Neural cell (in vitro differentiated cells): ENCODE measurements at regions not wholly inside any gene's neighbourhood (a gene's known extent, or its start where the extent isn't known, plus 50 kb on each side); places are given as distances from the start of the nearest gene placed in this dataset.
"Not testable (repeated sequence)": the region's sequence is repeated elsewhere in the genome, so short reads cannot be mapped to it uniquely, and the experiment has no call there.

ENCODE experiments used
- H2AFZ ChIP-seq: fragments of 200-600, 300-800 bp; sonication (generic), shearing (Covaris generic); 2 replicates; pipeline ENCODE4 v1.6.0; 2014; ENCODE audit warnings: low read depth, mild to moderate bottlenecking, antibody characterized with exemption, low read length, moderate library complexity
- H3F3A ChIP-seq: fragments of 200-600 bp; shearing (Covaris generic); 2 replicates; pipeline ENCODE4 v1.6.1; 2016; ENCODE audit warnings: mild to moderate bottlenecking, moderate library complexity, mixed read lengths, antibody characterized with exemption, low read length; ENCODE audit not compliant: insufficient read depth, poor library complexity, severe bottlenecking
- H3K27ac ChIP-seq: fragments of 200-600, 300-800 bp; sonication (generic), shearing (Covaris generic); 2 replicates; pipeline ENCODE4 v1.5.1; 2014; ENCODE audit warnings: mild to moderate bottlenecking, low read length, moderate library complexity
- H3K27me3 ChIP-seq: fragments of 300-800, 200-600 bp; sonication (generic), shearing (Covaris generic); 2 replicates; pipeline ENCODE4 v1.6.0; 2014; ENCODE audit warnings: mild to moderate bottlenecking, low read depth, low read length, moderate library complexity; ENCODE audit not compliant: insufficient read depth
- H3K36me3 ChIP-seq: fragments of 300-800, 200-600 bp; sonication (generic), shearing (Covaris generic); 2 replicates; pipeline ENCODE4 v1.5.1; 2014; ENCODE audit warnings: mild to moderate bottlenecking, antibody characterized with exemption, low read length, moderate library complexity; ENCODE audit not compliant: insufficient read depth
- H3K4me2 ChIP-seq: fragments of 300-800, 200-600 bp; sonication (generic), shearing (Covaris generic); 2 replicates; pipeline ENCODE4 v1.6.0; 2014; ENCODE audit warnings: mild to moderate bottlenecking, low read length
- H3K4me3 ChIP-seq: fragments of 300-800, 200-600 bp; sonication (generic), shearing (Covaris generic); 2 replicates; pipeline ENCODE4 v1.5.1; 2014; ENCODE audit warnings: mild to moderate bottlenecking, low read length, moderate library complexity
- H3K79me2 ChIP-seq: fragments of 200-600 bp; shearing (Covaris generic); replicated peaks from 2 replicates; pipeline ENCODE4 v1.6.0; 2014; ENCODE audit warnings: mild to moderate bottlenecking, low read length, moderate library complexity; ENCODE audit not compliant: insufficient read depth
- H3K9ac ChIP-seq: fragments of 300-800, 200-600 bp; sonication (generic), shearing (Covaris generic); 2 replicates; pipeline ENCODE4 v1.6.1; 2016; ENCODE audit warnings: mild to moderate bottlenecking, low read length, mixed read lengths
- H3K9me2 ChIP-seq: fragments of 200-600 bp; shearing (Covaris generic); 2 replicates; pipeline ENCODE4 v1.6.1; 2016; ENCODE audit warnings: mild to moderate bottlenecking, low read length, mixed read lengths; ENCODE audit not compliant: insufficient read depth
- H3K9me3 ChIP-seq: fragments of 200-600, 300-800 bp; sonication (generic), shearing (Covaris generic); 2 replicates; pipeline ENCODE4 v1.6.1; 2016; ENCODE audit warnings: mild to moderate bottlenecking, mixed run types, low read length, moderate library complexity, mixed read lengths
- H4K20me1 ChIP-seq: fragments of 200-600 bp; shearing (Covaris generic); 2 replicates; pipeline ENCODE4 v1.6.1; 2016; ENCODE audit warnings: mild to moderate bottlenecking, mixed run types; ENCODE audit not compliant: insufficient read depth
- CTCF ChIP-seq: fragments of 450-650 bp; IDR thresholded peaks from 2 replicates; pipeline ENCODE4 v1.5.1; 2014; ENCODE audit warnings: antibody characterized with exemption, mild to moderate bottlenecking, moderate library complexity; ENCODE audit not compliant: poor library complexity, severe bottlenecking
- EP300 ChIP-seq: fragments of 450-650 bp; conservative IDR thresholded peaks from 2 replicates; pipeline ENCODE4 v1.6.1; 2014; ENCODE audit warnings: antibody characterized with exemption, mild to moderate bottlenecking, moderate library complexity; ENCODE audit not compliant: poor library complexity, severe bottlenecking
- MXI1 ChIP-seq: fragments of 450-650 bp; conservative IDR thresholded peaks from 2 replicates; pipeline ENCODE4 v1.6.1; 2014; ENCODE audit warnings: antibody characterized with exemption, mild to moderate bottlenecking; ENCODE audit not compliant: poor library complexity, severe bottlenecking
- POLR2AphosphoS5 ChIP-seq: IDR thresholded peaks from 2 replicates; pipeline ENCODE4 v1.6.1; 2012
- REST ChIP-seq: IDR thresholded peaks from 2 replicates; pipeline ENCODE4 v1.6.1; 2012; ENCODE audit warnings: borderline replicate concordance
- SMC3 ChIP-seq: fragments of 450-650 bp; conservative IDR thresholded peaks from 2 replicates; pipeline ENCODE4 v1.6.1; 2014; ENCODE audit warnings: antibody characterized with exemption, mild to moderate bottlenecking, moderate library complexity; ENCODE audit not compliant: poor library complexity
- TAF1 ChIP-seq: IDR thresholded peaks from 2 replicates; pipeline ENCODE4 v1.6.1; 2012; ENCODE audit warnings: low read depth

GRCh38 chr15:95772982-95773381, 557.5 kb upstream of the NR2F2 start:
- H3K36me3 ChIP-seq: no peaks in the 10 kb centered on the region
- no peak overlapping the region for H3K4me2 ChIP-seq
- no peak overlapping the region for H2AFZ ChIP-seq
- no peaks in the 10 kb centered on the region for H4K20me1 ChIP-seq
- TF ChIP-seq EP300 (no peak), CTCF (no peak), MXI1 (no peak), POLR2AphosphoS5 (no peak), REST (no peak), TAF1 (no peak), SMC3 (no peak)
- no peaks in the 10 kb centered on the region for H3F3A ChIP-seq
- H3K79me2 ChIP-seq: no peaks in the 10 kb centered on the region
- no peaks in the 10 kb centered on the region for H3K9me2 ChIP-seq
- H3K27me3 ChIP-seq: no peaks in the 10 kb centered on the region
- no peak overlapping the region for H3K9ac ChIP-seq
- no peak overlapping the region for H3K27ac ChIP-seq
- H3K4me3 ChIP-seq: no peak overlapping the region
- H3K9me3 ChIP-seq: no peaks in the 10 kb centered on the region

- no peaks in the 10 kb centered on the region for H4K20me1 ChIP-seq
- H3K4me3 ChIP-seq: no peak overlapping the region
- no peak for TF ChIP-seq SMC3
- TF ChIP-seq MXI1: no peak
- H3K27me3 ChIP-seq: no peaks in the 10 kb centered on the region
- no peaks in the 10 kb centered on the region for H3K79me2 ChIP-seq
- no peaks in the 10 kb centered on the region for H3K9me2 ChIP-seq
- no peaks in the 10 kb centered on the region for H3F3A ChIP-seq
- peaks cover 5% of the 10 kb centered on the region for H3K9me3 ChIP-seq
- H2AFZ ChIP-seq: no peak overlapping the region
- no peaks in the 10 kb centered on the region for H3K36me3 ChIP-seq
- H3K4me2 ChIP-seq: no peak overlapping the region
- no peak overlapping the region for H3K27ac ChIP-seq
- no peak overlapping the region for H3K9ac ChIP-seq
These were observed 546.0 kb upstream of the NR2F2 start for GRCh38 chr15:95784508-95784907.

GRCh38 chr15:95785276-95785675, 545.2 kb upstream of the NR2F2 start:
- H3F3A ChIP-seq, H3K4me2 ChIP-seq, H3K9ac ChIP-seq, H3K27me3 ChIP-seq, H3K79me2 ChIP-seq, H3K36me3 ChIP-seq, H3K4me3 ChIP-seq, H4K20me1 ChIP-seq, H3K9me2 ChIP-seq, H3K27ac ChIP-seq, H2AFZ ChIP-seq, H3K9me3 ChIP-seq: not testable (repeated sequence)
